PC-9 (cell line): ENCODE measurements at regions not wholly inside any gene's neighbourhood (a gene's known extent, or its start where the extent isn't known, plus 50 kb on each side); places are given as distances from the start of the nearest gene placed in this dataset.

Experiments used
- BruUV-seq: library from RNA; stranded (reverse); fragments of 400-500 nt; replicated peaks from 2 replicates; lab custom pipeline; 2021; lab: Mats Ljungman, UMichigan
- CTCF ChIA-PET: fragments of 300-600 bp; sonication (Branson Sonifier 250); formaldehyde crosslinking; loops from one replicate; lab custom pipeline; 2022; ENCODE audit warnings: antibody characterized with exemption; lab: Charles Lee
- POLR2A ChIA-PET: fragments of 300-600 bp; sonication (Branson Sonifier 250); formaldehyde crosslinking; loops from one replicate; lab custom pipeline; 2022; ENCODE audit warnings: antibody characterized with exemption; ENCODE audit not compliant: unreplicated experiment; lab: Charles Lee
- DNase-seq, 2 experiments: peaks; one replicate each; pipeline versions ENCODE4 v3.0.0 to v3.0.0-alpha.2; 2015 to 2022; ENCODE audit warnings: mixed read lengths in 1 of 2
- H2AFZ ChIP-seq: fragments of 200-600 bp; sonication (generic); 2 replicates; pipeline ENCODE4 v1.8.1; 2017; ENCODE audit warnings: antibody characterized with exemption
- H3F3A ChIP-seq: fragments of 200-600 bp; sonication (generic); 2 replicates; pipeline ENCODE4 v1.8.1; 2017; ENCODE audit warnings: antibody characterized with exemption, mild to moderate bottlenecking, low read depth; ENCODE audit not compliant: insufficient read depth
- H3K27ac ChIP-seq: fragments of 200-600 bp; sonication (generic); 2 replicates; pipeline ENCODE4 v1.6.1; 2016; ENCODE audit warnings: mixed run types
- H3K27me3 ChIP-seq: fragments of 200-600 bp; sonication (generic); 2 replicates; pipeline ENCODE4 v1.6.1; 2016; ENCODE audit warnings: low read depth, mixed run types; ENCODE audit not compliant: insufficient read depth
- H3K36me3 ChIP-seq: fragments of 200-600 bp; sonication (generic); 2 replicates; pipeline ENCODE4 v1.6.1; 2016; ENCODE audit warnings: low read depth, mixed run types
- H3K4me1 ChIP-seq: fragments of 200-600 bp; sonication (generic); replicated peaks from 2 replicates; pipeline ENCODE4 v1.6.1; 2016; ENCODE audit warnings: mixed run types; ENCODE audit not compliant: insufficient read depth
- H3K4me2 ChIP-seq: fragments of 200-600 bp; sonication (generic); 2 replicates; pipeline ENCODE4 v1.6.1; 2017; ENCODE audit warnings: mixed run types
- H3K4me3 ChIP-seq: fragments of 200-600 bp; sonication (generic); 2 replicates; pipeline ENCODE4 v1.6.1; 2016; ENCODE audit warnings: mixed run types
- H3K79me2 ChIP-seq: fragments of 200-600 bp; sonication (generic); 2 replicates; pipeline ENCODE4 v1.6.1; 2017; ENCODE audit warnings: low read depth, mixed run types
- H3K9me2 ChIP-seq: fragments of 200-600 bp; sonication (generic); 2 replicates; pipeline ENCODE4 v1.8.1; 2017; ENCODE audit warnings: mild to moderate bottlenecking; ENCODE audit not compliant: insufficient read depth
- H3K9me3 ChIP-seq: fragments of 200-600 bp; sonication (generic); 2 replicates; pipeline ENCODE4 v1.8.1; 2016; ENCODE audit warnings: low read depth; ENCODE audit not compliant: insufficient read depth
- H4K20me1 ChIP-seq: fragments of 200-600 bp; sonication (generic); 2 replicates; pipeline ENCODE4 v1.8.1; 2017; ENCODE audit not compliant: insufficient read depth
- CTCF ChIP-seq: fragments of 200-600 bp; sonication (generic); conservative IDR thresholded peaks from 2 replicates; pipeline ENCODE4 v1.6.1; 2017; ENCODE audit warnings: mixed run types, antibody characterized with exemption, mild to moderate bottlenecking, moderate library complexity
- EZH2 ChIP-seq: fragments of 200-600 bp; sonication (generic); IDR thresholded peaks from 2 replicates; pipeline ENCODE4 v1.8.0; 2017; ENCODE audit warnings: antibody characterized with exemption, low read depth
- intact Hi-C: fragments of 100-400 bp; cut with micrococcal nuclease; formaldehyde crosslinking; loops from one replicate; pipeline ENCODE4 v1.10.0; 2022; ENCODE audit not compliant: unreplicated experiment

- POLR2A ChIA-PET: no interaction called here
- H3K4me2 ChIP-seq: no peak overlapping the region
- H3K4me1 ChIP-seq: no peaks in the 10 kb centered on the region
- no TSS peak for BruUV-seq
- no peaks in the 10 kb centered on the region for H3F3A ChIP-seq
- no peak for TF ChIP-seq CTCF
- no peak for TF ChIP-seq EZH2
- no peaks in the 10 kb centered on the region for H3K36me3 ChIP-seq
- no peaks in the 10 kb centered on the region for H3K9me2 ChIP-seq
- no peaks in the 10 kb centered on the region for H3K79me2 ChIP-seq
- no peak overlapping the region for H2AFZ ChIP-seq
- no peak overlapping the region for H3K27ac ChIP-seq
- no peak for DNase-seq
- CTCF ChIA-PET: no interaction called here
- H3K27me3 ChIP-seq: peaks cover 13% of the 10 kb centered on the region; the same call in 1 of the 2 replicates
- H4K20me1 ChIP-seq: no peaks in the 10 kb centered on the region
- H3K9me3 ChIP-seq: no peaks in the 10 kb centered on the region; the same call in 1 of the 2 replicates
- intact Hi-C loops: no loop called here
- no peak overlapping the region for H3K4me3 ChIP-seq
Observed at GRCh38 chr1:232422098-232422497, 207.8 kb downstream of the SIPA1L2 start.

DNA sequence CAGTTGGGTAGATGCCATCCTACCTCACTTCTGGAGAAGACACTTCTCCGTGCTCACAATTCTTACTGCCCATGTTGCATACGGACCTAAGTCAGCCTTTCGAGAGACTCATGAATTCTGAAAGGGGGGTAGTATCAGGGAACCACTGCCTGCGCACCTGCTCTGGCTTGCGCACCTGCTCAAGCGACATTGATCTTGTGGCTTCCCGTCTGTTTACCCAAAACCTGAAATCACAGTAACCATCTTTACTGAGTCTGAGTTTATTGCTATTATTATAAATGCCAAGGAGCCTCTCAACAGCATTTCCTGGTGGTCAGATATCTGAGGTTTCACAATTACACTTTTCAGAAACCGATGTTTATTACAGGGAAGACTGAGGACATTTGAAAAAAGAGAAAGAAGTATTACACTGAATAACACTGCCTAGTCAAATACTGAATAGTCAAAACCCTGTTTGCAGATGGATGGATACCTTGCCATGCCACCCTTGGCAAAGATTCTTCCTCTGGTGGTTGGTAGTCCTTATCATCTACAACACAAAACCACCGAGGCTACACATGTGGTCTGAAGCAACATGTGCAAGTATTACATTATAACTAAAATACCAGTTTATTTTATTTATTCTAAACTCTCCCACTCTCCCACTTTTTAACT lies 208.7 kb downstream of the SIPA1L2 start:
- H3K9me2 ChIP-seq: no peaks in the 10 kb centered on the region
- H3K4me3 ChIP-seq: no peak overlapping the region
- H3K9me3 ChIP-seq: no peaks in the 10 kb centered on the region; the same call in 1 of the 2 replicates
- H3K27ac ChIP-seq: no peak overlapping the region
- TF ChIP-seq EZH2 (no peak), CTCF (no peak)
- no peaks in the 10 kb centered on the region for H3F3A ChIP-seq
- H3K4me1 ChIP-seq: no peaks in the 10 kb centered on the region
- H3K4me2 ChIP-seq: no peak overlapping the region
- H4K20me1 ChIP-seq: no peaks in the 10 kb centered on the region
- H3K79me2 ChIP-seq: no peaks in the 10 kb centered on the region
- no TSS peak for BruUV-seq
- intact Hi-C loops: no loop called here
- CTCF ChIA-PET: no interaction called here
- no peak overlapping the region for H2AFZ ChIP-seq
- H3K27me3 ChIP-seq: peaks cover 22% of the 10 kb centered on the region; the same call in 1 of the 2 replicates
- no peak for DNase-seq
- no peaks in the 10 kb centered on the region for H3K36me3 ChIP-seq
- POLR2A ChIA-PET: no interaction called here

DNA sequence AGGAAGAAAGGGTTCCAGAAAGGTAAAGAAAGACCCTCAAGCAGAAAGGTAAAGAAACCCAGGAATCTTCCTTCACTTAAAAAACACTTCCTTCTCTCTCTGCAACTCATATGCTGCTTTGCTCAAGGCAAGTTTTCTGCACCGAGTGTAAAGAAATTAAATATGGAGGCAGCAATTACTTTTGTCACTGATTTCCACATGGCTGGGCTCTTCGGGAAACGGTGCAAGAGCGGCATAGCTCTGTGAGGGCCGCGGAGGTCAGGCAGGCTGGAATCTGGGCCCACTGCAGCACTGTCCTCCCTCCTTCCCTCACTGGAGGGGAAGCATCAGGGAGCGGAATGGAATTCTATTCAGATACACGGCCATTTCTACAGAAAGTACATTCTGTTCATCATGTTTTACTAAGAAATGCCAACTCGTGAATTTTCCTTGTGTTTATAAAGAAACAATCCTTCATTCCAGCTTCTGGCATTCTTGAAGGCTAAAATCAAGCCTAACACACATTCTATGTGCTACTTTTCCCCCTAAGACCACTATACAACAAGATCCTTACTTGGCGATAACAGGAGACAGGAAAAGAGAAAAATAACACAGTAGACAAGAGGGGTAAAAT lies 212.2 kb downstream of the SIPA1L2 start:
- no peaks in the 10 kb centered on the region for H3F3A ChIP-seq
- no peaks in the 10 kb centered on the region for H3K4me1 ChIP-seq
- no peaks in the 10 kb centered on the region for H3K9me3 ChIP-seq
- no peak overlapping the region for H3K4me2 ChIP-seq
- BruUV-seq: no TSS peak
- no peak for TF ChIP-seq EZH2
- TF ChIP-seq CTCF: no peak
- peaks cover 24% of the 10 kb centered on the region; the same call in 1 of the 2 replicates for H3K27me3 ChIP-seq
- no peak overlapping the region for H2AFZ ChIP-seq
- H3K9me2 ChIP-seq: no peaks in the 10 kb centered on the region
- no peak overlapping the region for H3K27ac ChIP-seq
- no peaks in the 10 kb centered on the region for H3K36me3 ChIP-seq
- intact Hi-C loops: no loop called here
- H3K4me3 ChIP-seq: no peak overlapping the region
- DNase-seq: no peak
- CTCF ChIA-PET: no interaction called here
- POLR2A ChIA-PET: no interaction called here
- H4K20me1 ChIP-seq: no peaks in the 10 kb centered on the region
- H3K79me2 ChIP-seq: no peaks in the 10 kb centered on the region
